ENCODE measurements at regions not wholly inside any gene's neighbourhood (a gene's known extent, or its start where the extent isn't known, plus 50 kb on each side); places are given as distances from the start of the nearest gene placed in this dataset.

- no peak for TF ChIP-seq CTCF (conservative IDR thresholded peaks at IDR 0.05 in 1 of 2, IDR thresholded peaks at IDR 0.05 in 1 of 2; ENCODE audit: low read depth in 1 of 2, low read length in 2 of 2)
- no peak for TF ChIP-seq EZH2 (IDR thresholded peaks at IDR 0.05; ENCODE audit: low read length, missing control alignments)
These were observed 189.6 kb downstream of the DSC3 start for GRCh38 chr18:30852980-30853379.

Data from fibroblast of lung (primary cell).